HCT116 (cell line): ENCODE measurements at regions not wholly inside any gene's neighbourhood (a gene's known extent, or its start where the extent isn't known, plus 50 kb on each side); places are given as distances from the start of the nearest gene placed in this dataset.

Experiments used
- ATAC-seq: fragments of 200-7000 bp; cut with Tn5 transposase; 2 replicates; pipeline ENCODE4 v1.9.1; 2020; ENCODE audit warnings: mild to moderate bottlenecking, moderate library complexity
- BruUV-seq: library from RNA; stranded (reverse); fragments of 400-500 nt; replicated peaks from 2 replicates; lab custom pipeline; 2021; lab: Mats Ljungman, UMichigan
- CTCF ChIA-PET: fragments of 300-600 bp; sonication (Branson Sonifier 250); formaldehyde crosslinking; loops from one replicate; lab custom pipeline; 2021; ENCODE audit warnings: antibody characterized with exemption; lab: Charles Lee
- POLR2A ChIA-PET: fragments of 300-600, 350-600 bp; sonication (Branson Sonifier 250); formaldehyde crosslinking; loops from one replicate; lab custom pipeline; 2021; ENCODE audit warnings: antibody characterized with exemption; lab: Charles Lee
- RAD21 ChIA-PET, 2 experiments: fragments of 300-600 bp; sonication (Branson Sonifier 250); formaldehyde crosslinking; loops; one replicate each; lab custom pipeline; 2023; ENCODE audit warnings: low total read pairs in 2 of 2; ENCODE audit not compliant: uncharacterized antibody in 2 of 2, unreplicated experiment in 2 of 2, low non-redundant PET in 1 of 2; lab: Charles Lee
- DNase-seq: peaks from one replicate; pipeline ENCODE4 v3.0.0-alpha.2; 2010; ENCODE audit warnings: low read depth, low spot score
- H2AFZ ChIP-seq: fragments of 200-600 bp; shearing (Covaris generic), sonication (generic); 2 replicates; pipeline ENCODE4 v1.6.1; 2017; ENCODE audit warnings: low read depth, mixed run types, mixed read lengths, antibody characterized with exemption, low read length; ENCODE audit not compliant: poor library complexity, severe bottlenecking
- H3K27ac ChIP-seq: 2 replicates; pipeline ENCODE4 v1.5.1; 2012; ENCODE audit warnings: low read depth, low read length
- H3K27me3 ChIP-seq: fragments of 200-600 bp; sonication (generic); 2 replicates; pipeline ENCODE4 v1.6.1; 2016; ENCODE audit warnings: mixed run types, low read length, mixed read lengths; ENCODE audit not compliant: insufficient read depth
- H3K36me3 ChIP-seq, 2 experiments: fragments of 200-500 bp in 1 of 2; fragments of 200-600 bp in 1 of 2; sonication (Bioruptor generic) in 1 of 2; sonication (generic) in 1 of 2; 2 replicates each; pipeline versions ENCODE4 v1.5.1 to v1.6.1; 2014 to 2016; ENCODE audit warnings: low read length in 2 of 2, inconsistent platforms in 1 of 2, mixed read lengths in 1 of 2, mixed run types in 1 of 2; ENCODE audit not compliant: insufficient read depth in 2 of 2, control insufficient read depth in 1 of 2
- H3K4me1 ChIP-seq, 2 experiments: fragments of 200-600 bp in 1 of 2; sonication (generic) in 1 of 2; 2 replicates each; pipeline versions ENCODE4 v1.5.1 to v1.6.1; 2012 to 2017; ENCODE audit warnings: low read length in 2 of 2, inconsistent platforms in 1 of 2, mild to moderate bottlenecking in 1 of 2, mixed read lengths in 1 of 2, mixed run types in 1 of 2, moderate library complexity in 1 of 2; ENCODE audit not compliant: insufficient read depth in 2 of 2, control insufficient read depth in 1 of 2
- H3K4me2 ChIP-seq: fragments of 200-600 bp; sonication (generic); 2 replicates; pipeline ENCODE4 v1.6.1; 2017; ENCODE audit warnings: mixed run types, low read length, mixed read lengths
- H3K4me3 ChIP-seq, 2 experiments: fragments of 200-600 bp in 1 of 2; sonication (generic) in 1 of 2; replicated peaks in 1 of 2; 2 replicates each; pipeline ENCODE4 v1.5.1; 2011 to 2016; ENCODE audit warnings: low read length in 2 of 2, control low read depth in 1 of 2, low read depth in 1 of 2, mild to moderate bottlenecking in 1 of 2, mixed read lengths in 1 of 2, mixed run types in 1 of 2
- H3K79me2 ChIP-seq: fragments of 200-600 bp; sonication (generic); 2 replicates; pipeline ENCODE4 v1.6.1; 2017; ENCODE audit warnings: mild to moderate bottlenecking, mixed run types, low read length, moderate library complexity, mixed read lengths; ENCODE audit not compliant: insufficient read depth
- H3K9ac ChIP-seq: fragments of 200-600 bp; sonication (generic); 2 replicates; pipeline ENCODE4 v1.6.1; 2016; ENCODE audit warnings: low read length, mixed read lengths
- H3K9me2 ChIP-seq: fragments of 200-600 bp; sonication (generic), shearing (Covaris generic); 2 replicates; pipeline ENCODE4 v1.6.1; 2017; ENCODE audit warnings: mixed run types, mild to moderate bottlenecking, moderate library complexity; ENCODE audit not compliant: insufficient read depth
- H3K9me3 ChIP-seq, 2 experiments: fragments of 200-500 bp in 1 of 2; fragments of 200-600 bp in 1 of 2; sonication (Bioruptor generic) in 1 of 2; sonication (generic) in 1 of 2; 2 replicates each; pipeline ENCODE4 v1.6.1; 2014 to 2017; ENCODE audit warnings: low read length in 2 of 2, mixed read lengths in 2 of 2, inconsistent platforms in 1 of 2, low read depth in 1 of 2, mild to moderate bottlenecking in 1 of 2, mixed run types in 1 of 2, moderate library complexity in 1 of 2; ENCODE audit not compliant: control insufficient read depth in 1 of 2, insufficient read depth in 1 of 2
- H4K20me1 ChIP-seq: fragments of 200-600 bp; sonication (generic), shearing (Covaris generic); 2 replicates; pipeline ENCODE4 v1.6.1; 2017; ENCODE audit warnings: mixed run types, mild to moderate bottlenecking, moderate library complexity; ENCODE audit not compliant: insufficient read depth
- EGR1 ChIP-seq: IDR thresholded peaks from 2 replicates; pipeline ENCODE4 v1.6.1; 2012; ENCODE audit warnings: low read depth
- ELF1 ChIP-seq: IDR thresholded peaks from 2 replicates; pipeline ENCODE4 v1.6.1; 2012; ENCODE audit warnings: low read depth, borderline replicate concordance
- EZH2 ChIP-seq: fragments of 200-600 bp; sonication (generic); IDR thresholded peaks from 2 replicates; pipeline ENCODE4 v1.6.1; 2017; ENCODE audit warnings: antibody characterized with exemption, mixed run types
- EZH2phosphoT487 ChIP-seq: fragments of 200-600 bp; IDR thresholded peaks from 2 replicates; pipeline ENCODE4 v1.6.1; 2018; ENCODE audit warnings: antibody characterized with exemption, borderline replicate concordance
- FOSL1 ChIP-seq: IDR thresholded peaks from 2 replicates; pipeline ENCODE4 v1.6.1; 2012; ENCODE audit warnings: low read depth
- POLR2A ChIP-seq: IDR thresholded peaks from 2 replicates; pipeline ENCODE4 v1.7.0; 2011; ENCODE audit warnings: borderline replicate concordance; ENCODE audit not compliant: insufficient read depth, insufficient read length; ENCODE audit errors: extremely low read depth
- POLR2AphosphoS5 ChIP-seq: IDR thresholded peaks from 2 replicates; pipeline ENCODE4 v1.6.1; 2011; ENCODE audit warnings: mild to moderate bottlenecking, low read depth, low read length, moderate library complexity
- intact Hi-C: fragments of 100-400 bp; cut with micrococcal nuclease; formaldehyde crosslinking; loops from 2 replicates; pipeline ENCODE4 v1.10.0; 2022
- TF ChIP-seq, protein P1 (sequence below): IDR thresholded peaks from 2 replicates; pipeline ENCODE4 v1.6.1; 2012
- TF ChIP-seq, protein P2 (sequence below), 3 experiments: fragments of 200-600 bp in 1 of 3; sonication (generic) in 1 of 3; IDR thresholded peaks in 2 of 3; conservative IDR thresholded peaks in 1 of 3; 2 replicates each; pipeline ENCODE4 v1.5.1; 2012 to 2017; ENCODE audit warnings: low read depth in 2 of 3, low read length in 2 of 3, antibody characterized with exemption in 1 of 3, borderline replicate concordance in 1 of 3, control low read depth in 1 of 3, mild to moderate bottlenecking in 1 of 3, mixed read lengths in 1 of 3, mixed run types in 1 of 3, moderate library complexity in 1 of 3; ENCODE audit not compliant: insufficient read depth in 1 of 3
- TF ChIP-seq, protein P3 (sequence below): IDR thresholded peaks from 2 replicates; pipeline ENCODE4 v1.6.1; 2012; ENCODE audit warnings: low read depth
- TF ChIP-seq, protein P4 (sequence below): IDR thresholded peaks from 2 replicates; pipeline ENCODE4 v1.6.1; 2011; ENCODE audit warnings: mild to moderate bottlenecking, low read length, moderate library complexity; ENCODE audit not compliant: insufficient replicate concordance; ENCODE audit errors: extremely low read depth

DNA sequence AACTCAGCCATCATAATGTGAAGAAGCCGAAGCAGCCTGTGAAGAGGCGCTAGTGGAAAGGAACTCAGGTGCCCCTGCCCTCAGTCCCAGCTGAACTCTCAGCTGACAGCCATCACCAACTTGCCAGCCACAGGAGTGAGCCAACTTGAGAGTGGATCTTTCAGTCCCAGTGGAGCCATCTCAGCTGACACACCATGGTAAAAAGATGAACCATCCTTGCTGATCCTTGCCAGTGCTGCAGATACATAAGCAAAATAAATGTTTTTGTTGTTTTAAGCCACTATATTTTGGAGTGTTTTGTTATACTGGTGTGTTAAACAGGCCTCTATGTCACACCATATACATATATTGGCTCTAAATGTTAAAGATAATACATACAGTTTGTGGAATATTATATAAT lies 195.8 kb upstream of the SPRED2 start:
- Histone ChIP-seq H3K27ac (no peak overlapping the region), H3K9me2 (no peaks in the 10 kb centered on the region), H3K79me2 (no peaks in the 10 kb centered on the region), H3K27me3 (no peaks in the 10 kb centered on the region), H3K4me3 (no peak overlapping the region), H3K9me3 (no peaks in the 10 kb centered on the region), H3K36me3 (no peaks in the 10 kb centered on the region), H3K4me2 (no peak overlapping the region), H4K20me1 (no peaks in the 10 kb centered on the region), H3K4me1 (no peaks in the 10 kb centered on the region), H3K9ac (no peak overlapping the region), H2AFZ (no peak overlapping the region)
- CTCF ChIA-PET: no interaction called here
- RAD21 ChIA-PET: no interaction called here
- POLR2A ChIA-PET: no interaction called here
- ATAC-seq (no peak), DNase-seq (no peak)
- no TSS peak for BruUV-seq
- intact Hi-C loops: no loop called here
- TF ChIP-seq EZH2 (no peak), POLR2A (no peak), EZH2phosphoT487 (no peak), ELF1 (no peak), EGR1 (no peak)
- TF ChIP-seq, protein P1, sequence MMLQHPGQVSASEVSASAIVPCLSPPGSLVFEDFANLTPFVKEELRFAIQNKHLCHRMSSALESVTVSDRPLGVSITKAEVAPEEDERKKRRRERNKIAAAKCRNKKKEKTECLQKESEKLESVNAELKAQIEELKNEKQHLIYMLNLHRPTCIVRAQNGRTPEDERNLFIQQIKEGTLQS: no peak

DNA sequence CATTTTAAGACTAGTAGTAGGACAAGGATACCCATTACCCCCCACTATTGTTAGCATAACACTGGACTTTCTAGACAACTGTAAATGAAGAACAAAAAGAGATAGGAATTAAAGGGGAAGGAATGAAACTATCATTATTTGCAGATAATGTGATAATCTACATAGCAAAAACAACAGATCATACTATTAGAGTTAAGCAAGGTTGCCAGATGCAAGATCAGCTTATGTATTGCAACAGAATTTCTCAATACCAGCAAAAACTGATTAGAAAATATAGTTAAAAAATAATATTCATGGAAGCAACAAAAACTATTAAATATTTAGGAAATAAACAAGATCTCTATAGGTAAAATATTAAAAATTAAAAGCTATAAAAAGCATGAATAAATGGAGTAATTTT lies 194.4 kb upstream of the SPRED2 start:
- Histone ChIP-seq H3K27ac (no peak overlapping the region), H3K9me3 (no peaks in the 10 kb centered on the region), H3K4me2 (no peak overlapping the region), H3K4me3 (no peak overlapping the region), H2AFZ (no peak overlapping the region), H3K9me2 (no peaks in the 10 kb centered on the region), H3K79me2 (no peaks in the 10 kb centered on the region), H4K20me1 (no peaks in the 10 kb centered on the region), H3K9ac (no peak overlapping the region), H3K4me1 (no peaks in the 10 kb centered on the region), H3K36me3 (no peaks in the 10 kb centered on the region), H3K27me3 (peaks cover 5% of the 10 kb centered on the region; the same call in 1 of the 2 replicates)
- POLR2A ChIA-PET: no interaction called here
- intact Hi-C loops: no loop called here
- no peak for DNase-seq
- RAD21 ChIA-PET: no interaction called here
- ATAC-seq: no peak
- no TSS peak for BruUV-seq
- CTCF ChIA-PET: interaction anchor here (1.0 to 1.8 kb wide), 2 partner anchors 12 to 14 kb away, joined by 4 to 6 read pairs; no protein-coding TSS in a partner anchor
- TF ChIP-seq, protein P2, sequence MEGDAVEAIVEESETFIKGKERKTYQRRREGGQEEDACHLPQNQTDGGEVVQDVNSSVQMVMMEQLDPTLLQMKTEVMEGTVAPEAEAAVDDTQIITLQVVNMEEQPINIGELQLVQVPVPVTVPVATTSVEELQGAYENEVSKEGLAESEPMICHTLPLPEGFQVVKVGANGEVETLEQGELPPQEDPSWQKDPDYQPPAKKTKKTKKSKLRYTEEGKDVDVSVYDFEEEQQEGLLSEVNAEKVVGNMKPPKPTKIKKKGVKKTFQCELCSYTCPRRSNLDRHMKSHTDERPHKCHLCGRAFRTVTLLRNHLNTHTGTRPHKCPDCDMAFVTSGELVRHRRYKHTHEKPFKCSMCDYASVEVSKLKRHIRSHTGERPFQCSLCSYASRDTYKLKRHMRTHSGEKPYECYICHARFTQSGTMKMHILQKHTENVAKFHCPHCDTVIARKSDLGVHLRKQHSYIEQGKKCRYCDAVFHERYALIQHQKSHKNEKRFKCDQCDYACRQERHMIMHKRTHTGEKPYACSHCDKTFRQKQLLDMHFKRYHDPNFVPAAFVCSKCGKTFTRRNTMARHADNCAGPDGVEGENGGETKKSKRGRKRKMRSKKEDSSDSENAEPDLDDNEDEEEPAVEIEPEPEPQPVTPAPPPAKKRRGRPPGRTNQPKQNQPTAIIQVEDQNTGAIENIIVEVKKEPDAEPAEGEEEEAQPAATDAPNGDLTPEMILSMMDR (IDR thresholded peaks at IDR 0.05 in 2 of 3, conservative IDR thresholded peaks at IDR 0.05 in 1 of 3; ENCODE audit: borderline replicate concordance in 1 of 3, insufficient read depth in 1 of 3, low read depth in 2 of 3, low read length in 2 of 3): no peak
- TF ChIP-seq, protein P1: no peak
- TF ChIP-seq EZH2phosphoT487: no peak
- TF ChIP-seq, protein P3, sequence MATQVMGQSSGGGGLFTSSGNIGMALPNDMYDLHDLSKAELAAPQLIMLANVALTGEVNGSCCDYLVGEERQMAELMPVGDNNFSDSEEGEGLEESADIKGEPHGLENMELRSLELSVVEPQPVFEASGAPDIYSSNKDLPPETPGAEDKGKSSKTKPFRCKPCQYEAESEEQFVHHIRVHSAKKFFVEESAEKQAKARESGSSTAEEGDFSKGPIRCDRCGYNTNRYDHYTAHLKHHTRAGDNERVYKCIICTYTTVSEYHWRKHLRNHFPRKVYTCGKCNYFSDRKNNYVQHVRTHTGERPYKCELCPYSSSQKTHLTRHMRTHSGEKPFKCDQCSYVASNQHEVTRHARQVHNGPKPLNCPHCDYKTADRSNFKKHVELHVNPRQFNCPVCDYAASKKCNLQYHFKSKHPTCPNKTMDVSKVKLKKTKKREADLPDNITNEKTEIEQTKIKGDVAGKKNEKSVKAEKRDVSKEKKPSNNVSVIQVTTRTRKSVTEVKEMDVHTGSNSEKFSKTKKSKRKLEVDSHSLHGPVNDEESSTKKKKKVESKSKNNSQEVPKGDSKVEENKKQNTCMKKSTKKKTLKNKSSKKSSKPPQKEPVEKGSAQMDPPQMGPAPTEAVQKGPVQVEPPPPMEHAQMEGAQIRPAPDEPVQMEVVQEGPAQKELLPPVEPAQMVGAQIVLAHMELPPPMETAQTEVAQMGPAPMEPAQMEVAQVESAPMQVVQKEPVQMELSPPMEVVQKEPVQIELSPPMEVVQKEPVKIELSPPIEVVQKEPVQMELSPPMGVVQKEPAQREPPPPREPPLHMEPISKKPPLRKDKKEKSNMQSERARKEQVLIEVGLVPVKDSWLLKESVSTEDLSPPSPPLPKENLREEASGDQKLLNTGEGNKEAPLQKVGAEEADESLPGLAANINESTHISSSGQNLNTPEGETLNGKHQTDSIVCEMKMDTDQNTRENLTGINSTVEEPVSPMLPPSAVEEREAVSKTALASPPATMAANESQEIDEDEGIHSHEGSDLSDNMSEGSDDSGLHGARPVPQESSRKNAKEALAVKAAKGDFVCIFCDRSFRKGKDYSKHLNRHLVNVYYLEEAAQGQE: no peak
- no peak for TF ChIP-seq FOSL1
- TF ChIP-seq EGR1: no peak
- TF ChIP-seq, protein P4, sequence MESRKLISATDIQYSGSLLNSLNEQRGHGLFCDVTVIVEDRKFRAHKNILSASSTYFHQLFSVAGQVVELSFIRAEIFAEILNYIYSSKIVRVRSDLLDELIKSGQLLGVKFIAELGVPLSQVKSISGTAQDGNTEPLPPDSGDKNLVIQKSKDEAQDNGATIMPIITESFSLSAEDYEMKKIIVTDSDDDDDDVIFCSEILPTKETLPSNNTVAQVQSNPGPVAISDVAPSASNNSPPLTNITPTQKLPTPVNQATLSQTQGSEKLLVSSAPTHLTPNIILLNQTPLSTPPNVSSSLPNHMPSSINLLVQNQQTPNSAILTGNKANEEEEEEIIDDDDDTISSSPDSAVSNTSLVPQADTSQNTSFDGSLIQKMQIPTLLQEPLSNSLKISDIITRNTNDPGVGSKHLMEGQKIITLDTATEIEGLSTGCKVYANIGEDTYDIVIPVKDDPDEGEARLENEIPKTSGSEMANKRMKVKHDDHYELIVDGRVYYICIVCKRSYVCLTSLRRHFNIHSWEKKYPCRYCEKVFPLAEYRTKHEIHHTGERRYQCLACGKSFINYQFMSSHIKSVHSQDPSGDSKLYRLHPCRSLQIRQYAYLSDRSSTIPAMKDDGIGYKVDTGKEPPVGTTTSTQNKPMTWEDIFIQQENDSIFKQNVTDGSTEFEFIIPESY: no peak
- no peak for TF ChIP-seq POLR2AphosphoS5
